ENCODE measurements at regions not wholly inside any gene's neighbourhood (a gene's known extent, or its start where the extent isn't known, plus 50 kb on each side); places are given as distances from the start of the nearest gene placed in this dataset.
"Not testable (repeated sequence)": the region's sequence is repeated elsewhere in the genome, so short reads cannot be mapped to it uniquely, and the experiment has no call there.

DNA sequence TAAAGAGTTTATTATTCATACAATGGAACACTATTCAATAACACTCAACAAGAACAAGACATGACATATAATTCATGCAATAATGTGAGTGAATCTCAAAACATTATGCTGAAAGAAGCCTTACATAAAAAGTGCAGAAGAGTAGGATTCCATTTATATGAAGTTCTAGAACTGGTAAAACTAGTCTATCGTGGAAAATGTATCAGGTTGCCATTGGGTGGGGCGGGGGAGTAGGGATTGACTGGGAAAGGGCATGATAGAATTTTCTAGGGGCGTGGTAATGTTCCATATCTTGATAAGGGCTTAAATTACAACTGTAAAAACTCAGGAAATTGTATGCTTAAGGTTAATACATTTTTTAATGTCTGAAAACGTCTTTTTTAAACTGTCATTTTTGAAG lies 247.9 kb downstream of the SATB1 start:
- TF ChIP-seq, protein P1, sequence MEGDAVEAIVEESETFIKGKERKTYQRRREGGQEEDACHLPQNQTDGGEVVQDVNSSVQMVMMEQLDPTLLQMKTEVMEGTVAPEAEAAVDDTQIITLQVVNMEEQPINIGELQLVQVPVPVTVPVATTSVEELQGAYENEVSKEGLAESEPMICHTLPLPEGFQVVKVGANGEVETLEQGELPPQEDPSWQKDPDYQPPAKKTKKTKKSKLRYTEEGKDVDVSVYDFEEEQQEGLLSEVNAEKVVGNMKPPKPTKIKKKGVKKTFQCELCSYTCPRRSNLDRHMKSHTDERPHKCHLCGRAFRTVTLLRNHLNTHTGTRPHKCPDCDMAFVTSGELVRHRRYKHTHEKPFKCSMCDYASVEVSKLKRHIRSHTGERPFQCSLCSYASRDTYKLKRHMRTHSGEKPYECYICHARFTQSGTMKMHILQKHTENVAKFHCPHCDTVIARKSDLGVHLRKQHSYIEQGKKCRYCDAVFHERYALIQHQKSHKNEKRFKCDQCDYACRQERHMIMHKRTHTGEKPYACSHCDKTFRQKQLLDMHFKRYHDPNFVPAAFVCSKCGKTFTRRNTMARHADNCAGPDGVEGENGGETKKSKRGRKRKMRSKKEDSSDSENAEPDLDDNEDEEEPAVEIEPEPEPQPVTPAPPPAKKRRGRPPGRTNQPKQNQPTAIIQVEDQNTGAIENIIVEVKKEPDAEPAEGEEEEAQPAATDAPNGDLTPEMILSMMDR (IDR thresholded peaks at IDR 0.05; ENCODE audit: partially characterized antibody, unreplicated experiment), result no peak
- Mint-ChIP-seq H3K9me3 (ENCODE audit: unreplicated experiment) (no peaks in the 10 kb centered on the region), H3K27ac (ENCODE audit: unreplicated experiment) (no peak overlapping the region), H3K27me3 (ENCODE audit: unreplicated experiment) (no peaks in the 10 kb centered on the region), H3K36me3 (ENCODE audit: unreplicated experiment) (no peaks in the 10 kb centered on the region), H3K4me1 (ENCODE audit: low read depth, unreplicated experiment) (peaks cover 9% of the 10 kb centered on the region), H3K4me3 (ENCODE audit: unreplicated experiment) (no peak overlapping the region)
- no peak for DNase-seq

DNA sequence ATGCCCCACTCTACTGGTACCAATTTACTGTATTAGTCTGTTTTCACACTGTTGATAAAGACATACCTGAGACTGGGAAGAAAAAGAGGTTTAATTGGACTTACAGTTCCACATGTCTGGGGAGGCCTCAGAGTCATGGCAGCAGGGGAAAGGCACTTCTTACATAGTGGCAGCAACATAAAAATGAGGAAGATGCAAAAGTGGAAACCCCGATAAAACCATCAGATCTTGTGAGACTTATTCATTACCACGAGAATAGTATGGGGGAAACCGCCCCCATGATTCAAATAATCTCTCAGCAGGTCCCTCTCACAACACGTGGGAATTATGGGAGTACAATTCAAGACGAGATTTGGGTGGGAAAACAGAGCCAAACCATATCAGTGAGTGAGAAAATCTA lies 251.2 kb downstream of the SATB1 start:
- not testable (repeated sequence) for DNase-seq; H3K4me3 Mint-ChIP-seq (ENCODE audit: unreplicated experiment); H3K36me3 Mint-ChIP-seq (ENCODE audit: unreplicated experiment); H3K9me3 Mint-ChIP-seq (ENCODE audit: unreplicated experiment); H3K27ac Mint-ChIP-seq (ENCODE audit: unreplicated experiment); H3K27me3 Mint-ChIP-seq (ENCODE audit: unreplicated experiment); H3K4me1 Mint-ChIP-seq (ENCODE audit: low read depth, unreplicated experiment)

DNA sequence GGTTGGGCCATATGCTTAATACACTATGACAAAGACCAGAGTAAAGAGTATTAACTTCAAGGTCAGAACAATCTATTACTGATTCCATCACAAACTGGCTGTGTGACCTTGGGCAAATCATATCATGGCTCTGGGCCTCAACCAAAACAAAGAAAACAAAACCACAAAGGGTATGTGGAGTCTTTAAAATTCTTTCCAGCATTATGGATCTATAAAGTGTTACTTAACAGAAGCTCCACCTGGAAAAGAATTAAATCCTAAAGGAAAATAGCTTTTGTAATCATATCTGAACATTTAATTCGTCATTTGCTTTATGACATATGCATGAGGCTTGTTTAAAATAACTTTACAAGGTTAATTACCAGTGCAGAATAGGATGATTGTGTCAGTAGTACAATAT lies 265.5 kb downstream of the SATB1 start:
- DNase-seq, result no peak
- H3K27ac Mint-ChIP-seq (ENCODE audit: unreplicated experiment), result no peak overlapping the region
- H3K4me3 Mint-ChIP-seq (ENCODE audit: unreplicated experiment), result no peak overlapping the region
- TF ChIP-seq, protein P1 (IDR thresholded peaks at IDR 0.05; ENCODE audit: partially characterized antibody, unreplicated experiment), result no peak
- H3K9me3 Mint-ChIP-seq (ENCODE audit: unreplicated experiment), result no peaks in the 10 kb centered on the region
- H3K36me3 Mint-ChIP-seq (ENCODE audit: unreplicated experiment), result no peaks in the 10 kb centered on the region
- no peaks in the 10 kb centered on the region for H3K4me1 Mint-ChIP-seq (ENCODE audit: low read depth, unreplicated experiment)
- no peaks in the 10 kb centered on the region for H3K27me3 Mint-ChIP-seq (ENCODE audit: unreplicated experiment)

DNA sequence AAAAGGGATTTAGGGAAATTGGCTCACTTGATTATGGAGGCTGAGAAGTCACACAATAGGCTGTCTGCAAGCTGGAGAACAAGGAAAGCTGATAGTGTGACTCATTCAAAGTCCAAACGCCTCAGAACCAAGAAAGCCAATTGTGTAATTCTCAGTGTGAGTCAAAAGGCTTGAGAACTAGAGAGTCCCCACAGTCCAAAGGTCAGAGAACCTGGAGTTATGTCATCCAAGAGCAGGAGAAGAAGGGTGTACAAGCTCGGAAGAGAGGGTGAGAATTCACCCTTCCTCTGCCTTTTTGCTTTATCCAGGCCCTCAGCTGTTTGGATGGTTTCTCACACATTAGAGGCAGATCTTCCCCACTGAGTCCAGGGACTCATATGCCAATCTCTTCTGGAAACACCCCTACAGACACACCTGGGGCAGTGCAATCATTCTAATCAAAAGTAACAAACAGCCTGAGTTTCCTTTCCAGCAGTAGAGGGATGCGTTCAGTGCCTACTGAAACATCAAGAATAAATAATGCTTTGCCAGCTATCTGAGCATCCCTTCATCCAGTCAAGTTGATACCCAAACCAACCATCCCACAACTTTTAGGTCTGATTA lies 271.5 kb downstream of the SATB1 start:
- H3K4me1 Mint-ChIP-seq (ENCODE audit: low read depth, unreplicated experiment), result peaks cover 2% of the 10 kb centered on the region

DNA sequence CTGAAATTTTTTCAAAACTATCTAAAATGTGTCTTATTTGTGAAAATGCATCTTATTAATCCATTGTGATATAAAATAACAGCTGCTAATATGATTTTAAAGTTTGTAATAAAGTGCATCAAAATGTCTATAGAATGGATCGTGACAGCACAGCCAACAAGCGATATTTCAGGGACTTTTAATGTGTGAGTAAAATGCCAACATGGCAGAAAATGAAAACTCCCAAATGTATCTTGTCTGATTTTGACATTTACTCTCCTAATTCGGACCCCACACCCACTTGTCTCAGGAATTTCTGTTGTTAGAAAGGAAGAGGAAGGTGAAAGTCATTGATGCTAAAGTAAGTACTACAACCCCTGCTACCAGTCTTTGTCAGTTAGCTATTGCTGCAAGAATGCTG lies 273.9 kb downstream of the SATB1 start:
- Mint-ChIP-seq H3K27ac (ENCODE audit: unreplicated experiment) (no peak overlapping the region), H3K4me3 (ENCODE audit: unreplicated experiment) (no peak overlapping the region), H3K36me3 (ENCODE audit: unreplicated experiment) (no peaks in the 10 kb centered on the region), H3K4me1 (ENCODE audit: low read depth, unreplicated experiment) (peaks cover 2% of the 10 kb centered on the region), H3K27me3 (ENCODE audit: unreplicated experiment) (no peaks in the 10 kb centered on the region), H3K9me3 (ENCODE audit: unreplicated experiment) (no peaks in the 10 kb centered on the region)
- DNase-seq, result no peak
- TF ChIP-seq, protein P1 (IDR thresholded peaks at IDR 0.05; ENCODE audit: partially characterized antibody, unreplicated experiment), result no peak

More for the DNA sequence above, 271.5 kb downstream of the SATB1 start:
- no peak for DNase-seq
- H3K9me3 Mint-ChIP-seq (ENCODE audit: unreplicated experiment), result no peaks in the 10 kb centered on the region
- H3K4me3 Mint-ChIP-seq (ENCODE audit: unreplicated experiment), result no peak overlapping the region
- TF ChIP-seq, protein P1 (IDR thresholded peaks at IDR 0.05; ENCODE audit: partially characterized antibody, unreplicated experiment), result no peak
- no peaks in the 10 kb centered on the region for H3K36me3 Mint-ChIP-seq (ENCODE audit: unreplicated experiment)
- no peak overlapping the region for H3K27ac Mint-ChIP-seq (ENCODE audit: unreplicated experiment)
- H3K27me3 Mint-ChIP-seq (ENCODE audit: unreplicated experiment), result no peaks in the 10 kb centered on the region

Data from glutamatergic neuron (in vitro differentiated cells).